B cell (primary cell): ENCODE measurements at regions not wholly inside any gene's neighbourhood (a gene's known extent, or its start where the extent isn't known, plus 50 kb on each side); places are given as distances from the start of the nearest gene placed in this dataset.

Experiments
- ATAC-seq: fragments of 200-7000 bp; cut with Tn5 transposase; one replicate; pipeline ENCODE4 v1.10.0; 2021; ENCODE audit warnings: low read depth, mild to moderate bottlenecking, moderate number of reproducible peaks, moderate library complexity
- CTCF ChIA-PET: fragments of 350-600 bp; sonication (Branson Sonifier 250); formaldehyde crosslinking; loops from one replicate; lab custom pipeline; 2021; ENCODE audit warnings: antibody characterized with exemption, inconsistent platforms; lab: Charles Lee
- POLR2A ChIA-PET: fragments of 350-600 bp; sonication (Branson Sonifier 250); formaldehyde crosslinking; loops from one replicate; lab custom pipeline; 2021; ENCODE audit warnings: antibody characterized with exemption; lab: Charles Lee
- DNase-seq: peaks from one replicate; pipeline ENCODE4 v3.0.0; 2013
- H2AFZ ChIP-seq: 2 replicates; pipeline ENCODE4 v1.6.1; 2012; ENCODE audit warnings: mild to moderate bottlenecking, low read depth, low read length; ENCODE audit not compliant: insufficient read depth, poor library complexity, severe bottlenecking
- H3K27ac ChIP-seq, 2 donors: 1 replicate in 1 of 2; 2 replicates in 1 of 2; pipeline ENCODE4 v1.5.1; 2012 to 2013; ENCODE audit warnings: low read length in 2 of 2, mild to moderate bottlenecking in 2 of 2, moderate library complexity in 1 of 2
- H3K27me3 ChIP-seq, 4 experiments: fragments of 200-600 bp in 1 of 4; sonication (generic) in 1 of 4; replicated peaks in 1 of 4; 1 replicate in 2 of 4; 2 replicates in 2 of 4; pipeline versions ENCODE4 v1.6.1 to v1.7.0; 2013 to 2016; ENCODE audit warnings: low read length in 3 of 4, mild to moderate bottlenecking in 2 of 4, mixed read lengths in 1 of 4, moderate library complexity in 1 of 4; ENCODE audit not compliant: insufficient read depth in 4 of 4, control insufficient read depth in 3 of 4; ENCODE audit errors: control extremely low read depth in 1 of 4
- H3K36me3 ChIP-seq, 2 experiments: replicated peaks in 1 of 2; 1 replicate in 1 of 2; 2 replicates in 1 of 2; pipeline versions ENCODE4 v1.6.1 to v1.7.1; 2013; ENCODE audit warnings: low read length in 1 of 2; ENCODE audit not compliant: insufficient read depth in 2 of 2, control insufficient read depth in 1 of 2; ENCODE audit errors: control extremely low read depth in 1 of 2, extremely low read depth in 1 of 2
- H3K4me1 ChIP-seq, 2 donors: fragments of 200-600 bp in 1 of 2; sonication (generic) in 1 of 2; 1 replicate in 1 of 2; 2 replicates in 1 of 2; pipeline versions ENCODE4 v1.5.1 to v1.6.1; 2013 to 2017; ENCODE audit warnings: low read length in 2 of 2; ENCODE audit not compliant: control insufficient read depth in 2 of 2, insufficient read depth in 2 of 2
- H3K4me2 ChIP-seq: replicated peaks from 2 replicates; pipeline ENCODE3; 2012; ENCODE audit warnings: mild to moderate bottlenecking, low read depth, low read length; ENCODE audit not compliant: poor library complexity, severe bottlenecking
- H3K4me3 ChIP-seq, 5 experiments: fragments of 200-600 bp in 1 of 5; sonication (generic) in 1 of 5; 1 replicate in 3 of 5; 2 replicates in 2 of 5; pipeline versions ENCODE4 v1.5.1 to v1.7.0; 2011 to 2016; ENCODE audit warnings: low read length in 4 of 5, mild to moderate bottlenecking in 4 of 5, low read depth in 2 of 5, control low read depth in 1 of 5, moderate library complexity in 1 of 5; ENCODE audit not compliant: insufficient read depth in 1 of 5; ENCODE audit errors: control extremely low read depth in 1 of 5, extremely low read depth in 1 of 5
- H3K79me2 ChIP-seq: fragments of 200-600 bp; sonication (generic); one replicate; pipeline ENCODE4 v1.6.0; 2016; ENCODE audit warnings: low read length; ENCODE audit not compliant: control insufficient read depth, insufficient read depth
- H3K9ac ChIP-seq: fragments of 200-600 bp; sonication (generic); 2 replicates; pipeline ENCODE4 v1.6.1; 2017; ENCODE audit warnings: mild to moderate bottlenecking, low read length, moderate library complexity
- H3K9me3 ChIP-seq, 3 donors: one replicate each; pipeline versions ENCODE4 v1.6.1 to v1.7.1; 2013; ENCODE audit warnings: low read length in 2 of 3; ENCODE audit not compliant: control insufficient read depth in 2 of 3, insufficient read depth in 1 of 3; ENCODE audit errors: control extremely low read depth in 1 of 3
- H4K20me1 ChIP-seq: 2 replicates; pipeline ENCODE4 v1.6.0; 2012; ENCODE audit warnings: mild to moderate bottlenecking, low read length; ENCODE audit not compliant: insufficient read depth, control insufficient read depth, poor library complexity, severe bottlenecking
- H3K27ac Mint-ChIP-seq: one replicate; pipeline ENCODE4 v1.8.0; 2021; ENCODE audit warnings: mixed read lengths
- H3K27me3 Mint-ChIP-seq: one replicate; pipeline ENCODE4 v1.8.0; 2021; ENCODE audit warnings: mixed read lengths
- H3K4me1 Mint-ChIP-seq: one replicate; pipeline ENCODE4 v1.8.0; 2021; ENCODE audit warnings: mixed read lengths
- H3K4me3 Mint-ChIP-seq: one replicate; pipeline ENCODE4 v1.8.0; 2021; ENCODE audit warnings: mixed read lengths
- H3K9me3 Mint-ChIP-seq: one replicate; pipeline ENCODE4 v1.8.0; 2022; ENCODE audit warnings: mixed read lengths; ENCODE audit not compliant: insufficient read depth
- CTCF ChIP-seq: fragments of 200-600 bp; IDR thresholded peaks from one replicate; pipeline ENCODE4 v1.8.0; 2022; ENCODE audit warnings: antibody characterized with exemption, mild to moderate bottlenecking
- EZH2 ChIP-seq: IDR thresholded peaks from 2 replicates; pipeline ENCODE4 v1.6.1; 2012; ENCODE audit warnings: borderline replicate concordance, low read depth, mild to moderate bottlenecking, moderate library complexity, low read length; ENCODE audit not compliant: insufficient read depth, poor library complexity, severe bottlenecking
- WGBS: methylation state at CpG from one replicate; pipeline ENCODE4 v1.1.5; 2013; ENCODE audit warnings: missing lambda C conversion rate; ENCODE audit not compliant: insufficient coverage; 5-methylcytosine and 5-hydroxymethylcytosine counted together
- intact Hi-C: fragments of 100-400 bp; cut with micrococcal nuclease; formaldehyde crosslinking; loops from one replicate; pipeline ENCODE4 v1.10.0; 2022

- H3K9me3 ChIP-seq: no peaks in the 10 kb centered on the region
- no peaks in the 10 kb centered on the region for H3K27me3 Mint-ChIP-seq
- ATAC-seq (no peak), DNase-seq (no peak)
- H3K27ac Mint-ChIP-seq: no peak overlapping the region
- H3K4me1 ChIP-seq: no peaks in the 10 kb centered on the region
- H3K27ac ChIP-seq: no peak overlapping the region
- H4K20me1 ChIP-seq: no peaks in the 10 kb centered on the region
- peaks cover 7% of the 10 kb centered on the region for H3K9me3 Mint-ChIP-seq
- no peak for TF ChIP-seq CTCF
- no peak for TF ChIP-seq EZH2
- ChIA-PET POLR2A (no interaction called here), CTCF (no interaction called here)
- H3K36me3 ChIP-seq: no peaks in the 10 kb centered on the region
- H3K4me1 Mint-ChIP-seq: no peaks in the 10 kb centered on the region
- no peak overlapping the region for H2AFZ ChIP-seq
- H3K9ac ChIP-seq: no peak overlapping the region
- H3K79me2 ChIP-seq: no peaks in the 10 kb centered on the region
- no peak overlapping the region for H3K4me2 ChIP-seq
- no peak overlapping the region for H3K4me3 Mint-ChIP-seq
- WGBS: no CpG with 5 or more reads among the region's 1 CpG
- intact Hi-C loops: no loop called here
- H3K27me3 ChIP-seq: no peaks in the 10 kb centered on the region
- H3K4me3 ChIP-seq: no peak overlapping the region
These were observed 538.5 kb upstream of the ADAMTS9 start for GRCh38 chr3:65226287-65226686.

- no peak for DNase-seq
- WGBS: no CpG with 5 or more reads among the region's 1 CpG
- Mint-ChIP-seq H3K27ac (no peak overlapping the region), H3K4me1 (no peaks in the 10 kb centered on the region), H3K9me3 (peaks cover 8% of the 10 kb centered on the region), H3K27me3 (no peaks in the 10 kb centered on the region), H3K4me3 (no peak overlapping the region)
- no peak overlapping the region for H2AFZ ChIP-seq
- no peaks in the 10 kb centered on the region for H3K9me3 ChIP-seq
- no peaks in the 10 kb centered on the region for H3K79me2 ChIP-seq
- H3K27me3 ChIP-seq: no peaks in the 10 kb centered on the region
- H3K9ac ChIP-seq: no peak overlapping the region
- POLR2A ChIA-PET: no interaction called here
- ATAC-seq: no peak
- TF ChIP-seq CTCF (no peak), EZH2 (no peak)
- H3K36me3 ChIP-seq: no peaks in the 10 kb centered on the region
- H3K4me3 ChIP-seq: no peak overlapping the region
- no peaks in the 10 kb centered on the region for H3K4me1 ChIP-seq
- CTCF ChIA-PET: no interaction called here
- H4K20me1 ChIP-seq: no peaks in the 10 kb centered on the region
- no peak overlapping the region for H3K4me2 ChIP-seq
- no peak overlapping the region for H3K27ac ChIP-seq
- intact Hi-C loops: no loop called here
These were observed 522.4 kb upstream of the ADAMTS9 start for GRCh38 chr3:65210026-65210814.
